Natural killer cell (primary cell): ENCODE measurements at regions not wholly inside any gene's neighbourhood (a gene's known extent, or its start where the extent isn't known, plus 50 kb on each side); places are given as distances from the start of the nearest gene placed in this dataset.

ENCODE experiments used
- ATAC-seq, 3 donors: fragments of 150-1000 bp in 2 of 3; fragments of 200-7000 bp in 1 of 3; cut with Tn5 transposase; 1 replicate in 1 of 3; 2 replicates in 2 of 3; pipeline ENCODE4 v1.10.0; 2021; ENCODE audit warnings: mild to moderate bottlenecking in 2 of 3, moderate library complexity in 2 of 3
- DNase-seq, 2 donors: peaks; one replicate each; pipeline versions ENCODE4 v3.0.0 to v3.0.0-alpha.2; 2013 to 2021; ENCODE audit warnings: mixed read lengths in 1 of 2
- H3K27ac ChIP-seq: one replicate; pipeline ENCODE4 v1.5.1; 2013; ENCODE audit warnings: mild to moderate bottlenecking, low read length
- H3K27me3 ChIP-seq: one replicate; pipeline ENCODE4 v1.6.1; 2013; ENCODE audit warnings: low read length; ENCODE audit not compliant: control insufficient read depth, insufficient read depth
- H3K36me3 ChIP-seq: one replicate; pipeline ENCODE4 v1.6.1; 2013; ENCODE audit warnings: low read length; ENCODE audit not compliant: control insufficient read depth, insufficient read depth
- H3K4me1 ChIP-seq: one replicate; pipeline ENCODE4 v1.6.1; 2013; ENCODE audit warnings: low read length; ENCODE audit not compliant: control insufficient read depth, insufficient read depth
- H3K4me3 ChIP-seq: one replicate; pipeline ENCODE4 v1.5.1; 2013; ENCODE audit warnings: low read length
- H3K9me3 ChIP-seq: one replicate; pipeline ENCODE4 v1.6.1; 2013; ENCODE audit warnings: low read length; ENCODE audit not compliant: control insufficient read depth, insufficient read depth
- H3K27ac Mint-ChIP-seq, 2 donors: one replicate each; pipeline ENCODE4 v1.8.0; 2022; ENCODE audit warnings: mild to moderate bottlenecking in 2 of 2, mixed read lengths in 2 of 2, moderate library complexity in 1 of 2
- H3K27me3 Mint-ChIP-seq, 2 donors: one replicate each; pipeline ENCODE4 v1.8.0; 2022; ENCODE audit warnings: low read depth in 2 of 2, mixed read lengths in 2 of 2
- H3K36me3 Mint-ChIP-seq: one replicate; pipeline ENCODE4 v1.8.0; 2022; ENCODE audit warnings: mixed read lengths
- H3K4me1 Mint-ChIP-seq, 2 donors: one replicate each; pipeline ENCODE4 v1.8.0; 2022; ENCODE audit warnings: mixed read lengths in 2 of 2
- H3K4me3 Mint-ChIP-seq: one replicate; pipeline ENCODE4 v1.8.0; 2022; ENCODE audit warnings: mild to moderate bottlenecking, moderate library complexity, mixed read lengths
- H3K9me3 Mint-ChIP-seq, 2 donors: one replicate each; pipeline ENCODE4 v1.8.0; 2022; ENCODE audit warnings: mixed read lengths in 2 of 2
- WGBS: methylation state at CpG from one replicate; pipeline ENCODE4 v1.1.7; 2013; ENCODE audit warnings: missing lambda C conversion rate; ENCODE audit not compliant: insufficient coverage; 5-methylcytosine and 5-hydroxymethylcytosine counted together
- intact Hi-C: fragments of 100-400 bp; cut with micrococcal nuclease; formaldehyde crosslinking; loops from one replicate; pipeline ENCODE4 v1.14.2; 2022
- TF ChIP-seq, protein P1 (sequence below): fragments of 200-600 bp; IDR thresholded peaks from one replicate; pipeline ENCODE4 v1.8.0; 2022; ENCODE audit warnings: antibody characterized with exemption

DNA sequence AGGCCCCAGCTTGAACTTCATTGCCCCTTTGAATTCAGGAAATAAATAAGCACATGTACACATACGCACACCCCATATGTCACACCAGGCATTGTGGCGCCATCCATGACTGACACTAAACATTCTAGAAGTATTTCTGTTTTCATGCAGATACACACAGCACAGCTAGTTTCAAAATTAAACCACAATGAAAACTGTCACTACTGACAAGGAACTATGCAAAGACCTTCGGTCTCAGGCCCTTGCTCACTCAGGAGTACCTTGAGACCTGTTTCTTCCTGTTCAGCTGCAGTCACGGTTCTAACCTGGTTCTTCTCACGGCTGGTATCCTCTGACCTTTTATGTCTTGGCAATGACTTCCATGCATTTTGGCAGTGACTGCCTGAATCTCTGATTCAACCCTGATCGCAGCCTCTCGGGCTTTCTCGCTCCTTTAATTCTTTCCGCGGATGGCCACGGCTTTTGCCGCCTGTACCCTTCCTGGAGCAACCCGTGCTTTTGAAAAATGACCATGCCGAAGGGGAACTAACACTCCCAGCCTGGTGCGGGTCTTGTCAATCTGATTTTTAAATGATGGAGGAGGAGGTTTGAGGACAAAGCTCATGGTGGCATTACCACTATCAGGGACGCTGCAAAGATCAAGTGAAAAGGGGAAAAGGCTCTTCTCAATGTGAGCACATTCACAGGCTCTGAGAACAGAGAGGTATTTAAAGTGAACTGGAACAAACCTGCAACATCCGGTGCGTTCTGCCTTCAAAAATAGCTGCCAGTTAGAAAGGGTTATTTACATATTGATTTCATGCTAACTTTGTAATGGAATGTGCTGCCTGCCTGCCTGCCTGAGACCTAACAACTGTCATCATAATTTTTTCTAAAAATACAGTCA, 384.6 kb downstream of the RRAGC start:
- Histone ChIP-seq H3K4me1 (no peaks in the 10 kb centered on the region), H3K36me3 (no peaks in the 10 kb centered on the region), H3K4me3 (peak overlapping the region; percentile 40), H3K27ac (peak overlapping the region; percentile 95), H3K27me3 (peaks cover 10% of the 10 kb centered on the region), H3K9me3 (peaks cover under 1% of the 10 kb centered on the region)
- no peak overlapping the region for H3K4me3 Mint-ChIP-seq
- peaks cover 43 to 79% of the 10 kb centered on the region in 2 donors for H3K27me3 Mint-ChIP-seq
- DNase-seq (peak in 1 of 2 donors; percentile 14), ATAC-seq (peak in 1 of 3 donors; percentile 53)
- intact Hi-C loops: no loop called here
- WGBS: 36% methylated on average over 18 of the region's 18 CpGs
- no peak overlapping the region for H3K27ac Mint-ChIP-seq
- TF ChIP-seq, protein P1, sequence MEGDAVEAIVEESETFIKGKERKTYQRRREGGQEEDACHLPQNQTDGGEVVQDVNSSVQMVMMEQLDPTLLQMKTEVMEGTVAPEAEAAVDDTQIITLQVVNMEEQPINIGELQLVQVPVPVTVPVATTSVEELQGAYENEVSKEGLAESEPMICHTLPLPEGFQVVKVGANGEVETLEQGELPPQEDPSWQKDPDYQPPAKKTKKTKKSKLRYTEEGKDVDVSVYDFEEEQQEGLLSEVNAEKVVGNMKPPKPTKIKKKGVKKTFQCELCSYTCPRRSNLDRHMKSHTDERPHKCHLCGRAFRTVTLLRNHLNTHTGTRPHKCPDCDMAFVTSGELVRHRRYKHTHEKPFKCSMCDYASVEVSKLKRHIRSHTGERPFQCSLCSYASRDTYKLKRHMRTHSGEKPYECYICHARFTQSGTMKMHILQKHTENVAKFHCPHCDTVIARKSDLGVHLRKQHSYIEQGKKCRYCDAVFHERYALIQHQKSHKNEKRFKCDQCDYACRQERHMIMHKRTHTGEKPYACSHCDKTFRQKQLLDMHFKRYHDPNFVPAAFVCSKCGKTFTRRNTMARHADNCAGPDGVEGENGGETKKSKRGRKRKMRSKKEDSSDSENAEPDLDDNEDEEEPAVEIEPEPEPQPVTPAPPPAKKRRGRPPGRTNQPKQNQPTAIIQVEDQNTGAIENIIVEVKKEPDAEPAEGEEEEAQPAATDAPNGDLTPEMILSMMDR: no peak
- H3K9me3 Mint-ChIP-seq: no peaks in the 10 kb centered on the region
- no peaks in the 10 kb centered on the region for H3K36me3 Mint-ChIP-seq
- H3K4me1 Mint-ChIP-seq: peaks cover 0 to 6% of the 10 kb centered on the region in 2 donors

DNA sequence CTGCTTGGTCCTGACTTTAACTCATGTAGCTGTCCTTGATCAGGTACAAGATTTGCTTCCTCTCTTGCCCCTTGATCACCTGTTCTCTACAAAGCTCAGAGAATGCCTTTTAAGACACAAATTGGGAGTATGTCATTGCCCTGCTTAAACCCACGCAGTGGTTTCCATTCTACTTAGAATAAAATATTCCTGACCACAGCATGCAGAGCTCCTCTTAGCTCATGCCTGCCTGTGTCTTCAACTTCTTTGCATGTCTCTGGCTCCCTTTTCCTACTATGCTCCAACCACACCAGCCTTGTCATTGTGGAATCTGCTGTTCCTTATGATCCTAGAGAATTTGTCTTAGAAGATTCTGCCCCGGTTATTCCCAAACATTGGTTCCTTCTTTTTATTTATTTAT, 393.1 kb downstream of the RRAGC start:
- H3K27me3 Mint-ChIP-seq: peaks cover 22 to 23% of the 10 kb centered on the region in 2 donors
- WGBS: 65% methylated on average over 1 of the region's 2 CpGs
- TF ChIP-seq, protein P1: no peak
- H3K4me3 Mint-ChIP-seq: no peak overlapping the region
- ATAC-seq (no peak), DNase-seq (no peak)
- no peaks in the 10 kb centered on the region for H3K9me3 Mint-ChIP-seq
- no peaks in the 10 kb centered on the region for H3K9me3 ChIP-seq
- H3K4me1 ChIP-seq: no peaks in the 10 kb centered on the region
- H3K27me3 ChIP-seq: peaks cover 6% of the 10 kb centered on the region
- H3K27ac ChIP-seq: no peak overlapping the region
- intact Hi-C loops: no loop called here
- H3K36me3 ChIP-seq: no peaks in the 10 kb centered on the region
- H3K4me1 Mint-ChIP-seq: no peaks in the 10 kb centered on the region
- no peak overlapping the region for H3K4me3 ChIP-seq
- no peak overlapping the region for H3K27ac Mint-ChIP-seq
- no peaks in the 10 kb centered on the region for H3K36me3 Mint-ChIP-seq

DNA sequence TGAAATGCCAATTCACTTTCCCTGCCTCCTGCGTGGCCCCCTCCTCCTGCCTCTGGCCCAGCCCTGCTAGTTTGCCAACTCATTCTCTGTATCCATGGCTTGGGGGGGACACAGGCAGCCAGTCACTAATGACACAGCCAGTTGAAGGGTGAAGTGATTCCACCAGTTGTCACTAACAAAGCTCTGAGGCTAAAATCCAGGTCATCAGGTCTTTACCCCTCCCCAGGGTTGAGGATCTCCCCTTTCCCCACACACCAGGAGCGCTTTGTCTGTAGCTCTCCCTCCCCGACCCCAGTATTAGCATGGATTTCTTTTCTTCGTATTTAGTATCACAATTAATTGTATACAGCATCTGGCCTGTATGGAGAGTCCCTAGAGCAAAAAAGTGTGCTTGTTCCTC, 394.1 kb downstream of the RRAGC start:
- WGBS: 71% methylated on average over 4 of the region's 4 CpGs
- Histone ChIP-seq H3K4me1 (no peaks in the 10 kb centered on the region), H3K27ac (no peak overlapping the region), H3K4me3 (no peak overlapping the region), H3K9me3 (no peaks in the 10 kb centered on the region), H3K36me3 (no peaks in the 10 kb centered on the region), H3K27me3 (peaks cover 3% of the 10 kb centered on the region)
- no peak overlapping the region for H3K4me3 Mint-ChIP-seq
- H3K4me1 Mint-ChIP-seq: no peaks in the 10 kb centered on the region
- H3K27me3 Mint-ChIP-seq: peaks cover 18 to 25% of the 10 kb centered on the region in 2 donors
- intact Hi-C loops: no loop called here
- no peak for ATAC-seq
- DNase-seq: no peak
- no peaks in the 10 kb centered on the region for H3K36me3 Mint-ChIP-seq
- TF ChIP-seq, protein P1: no peak
- H3K27ac Mint-ChIP-seq: no peak overlapping the region
- no peaks in the 10 kb centered on the region for H3K9me3 Mint-ChIP-seq
